GM21526 (cell line): ENCODE measurements at regions not wholly inside any gene's neighbourhood (a gene's known extent, or its start where the extent isn't known, plus 50 kb on each side); places are given as distances from the start of the nearest gene placed in this dataset.

Source experiments
- ATAC-seq: cut with Tn5 transposase; IDR thresholded peaks from one replicate; pipeline ENCODE4 v1.9.1; 2021; ENCODE audit warnings: moderate library complexity; ENCODE audit not compliant: unreplicated experiment, low FRiP score

DNA sequence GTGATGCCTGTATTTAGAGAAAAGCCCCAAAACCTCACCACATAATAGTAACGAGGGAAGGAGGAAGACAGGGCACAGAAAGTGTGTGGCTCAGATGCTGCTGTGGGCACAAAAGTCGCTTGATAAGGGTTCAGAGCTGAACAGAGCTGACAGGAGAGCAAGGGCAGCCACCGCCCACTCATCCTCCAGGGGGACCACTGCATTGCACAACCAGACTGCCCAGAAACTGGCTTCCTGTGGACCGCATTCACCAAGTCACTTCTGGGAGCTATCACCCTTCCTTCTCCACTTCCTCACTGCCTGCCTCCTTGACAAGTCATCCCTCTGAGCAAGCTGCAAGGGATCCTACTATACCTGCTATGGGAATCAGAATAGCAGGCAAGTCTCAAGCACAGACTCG lies 512.4 kb upstream of the CDH11 start:
- ATAC-seq = no peak

- ATAC-seq = no peak
Measured at GRCh38 chr16:65624666-65625065, 502.8 kb upstream of the CDH11 start.

DNA sequence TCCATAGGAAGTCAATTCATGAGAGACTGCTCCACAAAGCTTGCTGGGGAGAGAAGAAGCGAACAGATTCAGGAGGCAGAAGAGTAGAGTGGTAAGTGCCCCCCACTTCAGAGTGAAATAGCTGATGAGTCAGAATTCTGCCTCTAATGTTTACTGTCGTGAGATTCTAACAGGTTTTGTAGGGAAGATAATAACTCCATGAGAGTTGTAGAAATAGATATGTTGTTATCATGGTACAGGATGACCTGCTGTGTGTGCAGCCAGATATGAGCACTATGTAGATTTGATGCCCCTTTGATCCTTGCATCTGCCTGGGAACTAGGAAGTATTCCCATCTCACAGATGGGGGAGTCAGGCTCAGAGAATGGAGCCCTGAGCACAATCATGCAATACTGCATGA lies 502.4 kb upstream of the CDH11 start:
- no peak for ATAC-seq

DNA sequence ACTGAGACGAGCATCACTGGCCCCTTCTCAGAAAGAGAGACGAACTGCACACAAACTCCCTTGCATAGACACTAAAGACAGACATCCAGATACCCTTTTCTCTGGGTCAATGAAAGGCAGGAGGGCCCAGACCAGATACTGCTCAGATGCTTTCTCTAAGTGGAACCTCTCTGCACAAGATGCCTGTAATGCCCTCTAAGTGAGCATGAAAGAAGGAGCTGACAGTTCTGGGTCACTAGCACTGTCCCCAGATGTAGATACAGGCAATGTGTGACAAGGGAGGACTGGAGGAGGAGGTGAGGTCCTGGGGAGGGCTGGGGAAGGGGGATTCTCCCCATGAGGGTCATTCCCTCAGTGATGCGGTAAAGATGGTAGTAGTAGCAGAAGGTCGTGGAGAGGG lies 501.0 kb upstream of the CDH11 start:
- no peak for ATAC-seq

- ATAC-seq = no peak
Measured at GRCh38 chr16:65622151-65622550, 500.3 kb upstream of the CDH11 start.

DNA sequence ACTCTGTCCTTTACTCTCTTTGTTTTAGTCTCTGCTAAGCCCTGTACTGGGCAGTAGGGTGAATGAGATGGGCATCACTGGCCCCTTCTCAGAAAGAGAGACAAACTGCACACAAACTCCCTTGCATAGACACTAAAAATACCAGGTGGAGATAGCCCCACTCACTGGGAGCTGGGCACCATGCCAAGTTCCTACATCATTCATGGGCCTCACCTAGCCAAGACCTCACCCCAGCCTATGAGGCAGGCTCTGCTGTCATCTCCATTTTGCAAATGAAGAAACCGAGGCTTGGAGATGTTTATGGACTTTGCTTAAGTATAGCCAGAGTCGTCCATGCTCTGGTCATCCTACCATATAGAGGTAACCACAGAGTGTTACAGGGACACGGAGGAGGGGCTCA lies 499.8 kb upstream of the CDH11 start:
- no peak for ATAC-seq

- ATAC-seq = no peak
Measured at GRCh38 chr16:65619606-65620005, 497.7 kb upstream of the CDH11 start.

DNA sequence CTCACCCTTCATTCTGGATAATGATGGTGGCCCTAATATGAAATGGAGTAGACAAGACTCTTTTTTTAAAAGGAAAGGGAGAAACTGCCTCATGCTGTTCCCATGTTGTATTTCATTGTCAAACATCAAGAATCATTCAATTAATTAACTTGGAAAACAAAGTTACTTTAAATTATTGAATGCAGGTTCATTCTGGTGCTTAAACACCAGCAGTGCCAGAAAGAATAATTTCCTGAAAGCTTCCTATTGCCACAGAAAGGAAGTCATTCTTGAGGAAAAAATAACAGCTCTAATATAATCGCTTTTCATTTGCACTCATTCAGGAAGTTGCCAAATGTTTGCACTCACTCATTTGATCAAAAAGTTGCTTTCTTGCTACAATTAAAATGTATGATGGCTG lies 497.1 kb upstream of the CDH11 start:
- ATAC-seq = no peak

DNA sequence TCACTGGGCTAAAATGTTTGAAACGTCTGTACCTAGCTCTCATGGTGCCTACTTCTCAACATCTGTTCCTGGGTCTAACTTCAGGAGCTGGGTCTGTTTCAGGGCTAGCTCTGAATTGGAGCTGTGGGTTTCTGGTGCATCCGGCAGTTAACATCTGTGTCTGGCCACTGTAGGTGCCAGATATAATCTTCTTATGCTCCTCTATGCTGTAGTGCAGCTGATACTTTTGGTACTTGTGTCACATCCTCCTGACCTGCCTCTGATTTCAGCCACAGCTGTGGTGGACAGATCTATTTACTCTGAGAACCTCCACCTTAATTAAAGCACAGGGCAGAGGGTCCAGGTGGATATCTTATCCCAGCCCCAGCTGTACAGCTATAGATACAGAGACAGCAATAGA lies 496.5 kb upstream of the CDH11 start:
- no peak for ATAC-seq

GRCh38 chr16:65617421-65617820 lies 495.6 kb upstream of the CDH11 start:
- no peak for ATAC-seq

- no peak for ATAC-seq
Measured at GRCh38 chr16:65608455-65608854, 486.6 kb upstream of the CDH11 start.

DNA sequence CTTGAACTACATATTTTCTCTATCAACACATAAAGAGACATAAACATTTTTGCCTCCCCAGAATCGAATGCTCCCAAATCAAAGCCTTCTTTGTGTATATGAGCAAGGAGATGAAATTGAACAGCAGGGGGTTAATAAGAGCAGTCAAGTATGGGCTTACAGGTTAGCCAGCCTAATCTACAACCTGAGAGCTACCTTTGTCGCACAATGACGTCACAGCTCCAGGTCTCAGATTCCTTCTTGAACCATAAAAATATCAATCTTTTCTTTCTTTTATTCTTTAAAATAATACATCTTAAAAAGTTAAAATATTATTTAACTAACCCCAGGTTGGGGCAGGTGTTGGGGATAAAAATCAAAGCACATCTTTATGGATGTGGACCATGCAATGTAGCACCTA lies 482.9 kb upstream of the CDH11 start:
- no peak for ATAC-seq

GRCh38 chr16:65601781-65602180 lies 479.9 kb upstream of the CDH11 start:
- ATAC-seq = no peak

GRCh38 chr16:65600629-65601028 lies 478.8 kb upstream of the CDH11 start:
- no peak for ATAC-seq

GRCh38 chr16:65600046-65600445 lies 478.2 kb upstream of the CDH11 start:
- ATAC-seq = no peak

DNA sequence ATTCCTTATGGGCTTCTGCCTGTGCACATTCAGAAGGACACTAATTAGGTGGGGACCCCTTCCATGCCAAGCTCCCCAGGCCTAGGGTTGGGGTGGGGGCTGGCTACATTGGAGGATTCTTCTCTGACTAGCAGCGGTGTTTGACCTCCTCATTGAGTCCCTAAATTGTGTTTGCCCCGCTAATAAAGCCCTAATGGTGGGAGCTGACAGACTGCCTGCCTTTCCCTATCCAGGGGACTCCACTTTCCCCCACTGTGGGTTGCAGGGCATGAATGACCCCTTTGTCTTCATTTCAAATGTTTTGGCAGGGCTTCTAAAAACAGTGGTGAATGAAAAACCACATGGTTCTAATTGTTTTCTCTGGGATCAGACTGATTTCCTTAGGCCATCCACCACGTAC lies 476.8 kb upstream of the CDH11 start:
- no peak for ATAC-seq

DNA sequence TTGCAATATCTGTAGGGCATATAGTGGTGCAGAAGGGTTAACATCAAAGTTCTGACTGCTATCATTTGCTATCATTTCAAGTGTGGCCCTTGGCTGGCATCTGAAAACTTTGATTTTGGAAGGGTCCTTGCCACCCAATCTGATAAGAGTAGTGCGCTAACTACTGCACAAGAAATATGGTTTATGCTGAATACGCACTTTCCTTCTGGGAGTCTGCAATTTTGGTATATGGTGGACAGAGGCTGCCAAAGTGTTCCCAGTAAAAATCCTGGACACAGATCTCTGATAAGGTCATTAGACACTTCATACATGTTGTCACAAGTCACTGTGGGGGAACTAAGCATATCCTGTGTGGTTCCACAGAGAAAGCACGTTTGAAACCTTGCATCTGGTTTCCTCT lies 461.6 kb upstream of the CDH11 start:
- ATAC-seq = no peak

DNA sequence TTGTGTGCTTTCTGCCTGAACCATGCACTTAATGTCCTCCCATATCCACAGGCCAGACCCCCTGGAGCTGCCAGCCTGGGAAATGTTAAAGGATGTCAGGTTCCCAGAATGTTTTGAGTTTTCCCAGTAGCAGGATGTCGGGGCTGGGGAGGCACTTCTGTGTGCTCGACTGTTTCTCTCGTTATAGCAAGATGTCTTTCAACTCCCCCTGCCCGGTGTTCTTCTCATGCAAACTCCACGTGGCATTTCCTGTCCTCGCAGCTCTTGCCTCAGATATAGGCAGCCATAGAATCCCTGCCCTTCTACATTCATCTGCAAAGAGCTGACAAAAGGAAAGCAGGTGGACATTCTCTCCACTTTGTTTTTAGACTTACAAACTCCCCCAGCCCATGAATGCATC lies 457.2 kb upstream of the CDH11 start:
- ATAC-seq = no peak

DNA sequence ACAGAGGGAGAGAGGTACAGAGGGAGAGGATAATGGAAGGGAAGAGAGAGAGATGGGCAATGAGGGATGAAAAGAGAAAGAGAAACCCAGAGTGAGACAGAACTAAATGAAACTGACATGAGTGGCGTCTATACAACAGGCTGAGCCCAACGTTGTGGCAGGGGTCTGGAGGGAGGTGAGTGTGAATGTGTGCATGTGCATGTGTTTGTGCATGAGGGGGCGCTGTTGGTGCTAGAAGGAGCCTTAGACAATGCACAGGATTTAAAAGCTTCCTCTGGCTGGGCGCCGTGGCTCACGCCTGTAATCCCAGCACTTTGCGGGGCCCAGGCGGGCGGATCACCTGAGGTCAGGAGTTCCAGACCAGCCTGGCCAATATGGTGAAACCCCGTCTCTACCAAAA lies 454.8 kb upstream of the CDH11 start:
- ATAC-seq = no peak

DNA sequence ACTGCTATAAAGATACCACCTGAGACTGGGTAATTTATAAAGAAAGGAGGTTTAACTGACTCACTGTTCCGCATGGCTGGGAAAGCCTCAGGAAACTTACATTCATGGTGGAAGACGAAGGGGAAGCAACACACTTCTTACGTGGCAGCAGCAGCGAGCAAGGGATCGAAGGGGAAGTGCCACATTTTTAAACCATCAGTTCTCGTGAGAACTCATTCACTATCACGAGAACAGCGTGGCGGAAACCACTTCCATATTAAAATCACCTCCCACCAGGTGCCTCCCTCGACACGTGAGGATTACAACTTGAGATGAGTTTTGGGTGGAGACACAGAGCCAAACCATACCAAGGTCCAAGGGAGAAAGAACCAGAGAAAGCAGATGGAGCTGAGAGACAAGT lies 454.3 kb upstream of the CDH11 start:
- ATAC-seq = no peak

- no peak for ATAC-seq
Measured at GRCh38 chr16:65574326-65574966, 452.6 kb upstream of the CDH11 start.

- ATAC-seq = no peak
Measured at GRCh38 chr16:65572156-65572555, 450.3 kb upstream of the CDH11 start.

DNA sequence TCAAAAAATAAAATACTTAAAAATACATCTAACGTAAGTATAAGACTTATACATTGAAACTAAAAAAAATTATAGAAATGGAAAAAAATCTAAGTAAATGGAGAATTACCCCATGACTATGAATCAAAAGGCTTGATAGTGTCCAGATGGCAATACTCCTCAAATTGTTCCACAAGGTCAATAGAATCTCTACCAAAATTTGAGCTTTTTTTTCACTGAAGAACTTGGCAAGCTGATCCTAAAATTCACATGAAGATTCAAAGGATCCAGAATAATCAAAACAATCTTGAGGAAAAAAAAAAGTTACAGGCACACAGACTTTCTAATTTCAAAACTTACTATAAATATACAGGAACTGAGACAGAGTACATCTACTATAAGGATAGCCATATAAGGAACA lies 448.4 kb upstream of the CDH11 start:
- ATAC-seq = no peak
